Central memory CD8-positive, alpha-beta T cell (primary cell): ENCODE measurements at regions not wholly inside any gene's neighbourhood (a gene's known extent, or its start where the extent isn't known, plus 50 kb on each side); places are given as distances from the start of the nearest gene placed in this dataset.

Source experiments
- ATAC-seq: fragments of 150-1000 bp; cut with Tn5 transposase; replicated peaks from 2 replicates; pipeline ENCODE4 v1.10.0; 2022; ENCODE audit warnings: mild to moderate bottlenecking, moderate FRiP score, moderate number of reproducible peaks; ENCODE audit not compliant: poor library complexity, severe bottlenecking; ENCODE audit errors: extremely low read depth
- DNase-seq, 2 donors: peaks; one replicate each; pipeline ENCODE4 v3.0.0; 2021; ENCODE audit warnings: low spot score in 2 of 2
- H3K27ac Mint-ChIP-seq: one replicate; pipeline ENCODE4 v1.8.0; 2022; ENCODE audit warnings: low read depth, mild to moderate bottlenecking, moderate library complexity, mixed read lengths
- H3K27me3 Mint-ChIP-seq: one replicate; pipeline ENCODE4 v1.8.0; 2022; ENCODE audit warnings: mixed read lengths
- H3K36me3 Mint-ChIP-seq: one replicate; pipeline ENCODE4 v1.8.0; 2022; ENCODE audit warnings: mild to moderate bottlenecking, moderate library complexity, mixed read lengths; ENCODE audit not compliant: insufficient read depth
- H3K4me1 Mint-ChIP-seq: one replicate; pipeline ENCODE4 v1.8.0; 2022; ENCODE audit warnings: mixed read lengths
- H3K4me3 Mint-ChIP-seq: one replicate; pipeline ENCODE4 v1.8.0; 2022; ENCODE audit warnings: mild to moderate bottlenecking, moderate library complexity, mixed read lengths
- H3K9me3 Mint-ChIP-seq: one replicate; pipeline ENCODE4 v1.8.0; 2022; ENCODE audit warnings: mixed read lengths

GRCh38 chr11:130581646-130582045 is 133.2 kb downstream of the ADAMTS15 start:
- Mint-ChIP-seq H3K27ac (no peak overlapping the region), H3K27me3 (peaks cover 32% of the 10 kb centered on the region), H3K4me1 (no peaks in the 10 kb centered on the region), H3K4me3 (no peak overlapping the region), H3K36me3 (no peaks in the 10 kb centered on the region), H3K9me3 (no peaks in the 10 kb centered on the region)
- DNase-seq: no peak
- ATAC-seq: no peak

- Mint-ChIP-seq H3K9me3 (no peaks in the 10 kb centered on the region), H3K4me3 (no peak overlapping the region), H3K27me3 (peaks cover 32% of the 10 kb centered on the region), H3K36me3 (no peaks in the 10 kb centered on the region), H3K4me1 (no peaks in the 10 kb centered on the region), H3K27ac (no peak overlapping the region)
- DNase-seq (no peak), ATAC-seq (no peak)
Measured at GRCh38 chr11:130582176-130582575, 133.7 kb downstream of the ADAMTS15 start.

GRCh38 chr11:130582981-130583380 is 134.5 kb downstream of the ADAMTS15 start:
- ATAC-seq (no peak), DNase-seq (no peak)
- no peaks in the 10 kb centered on the region for H3K36me3 Mint-ChIP-seq
- no peaks in the 10 kb centered on the region for H3K9me3 Mint-ChIP-seq
- H3K27me3 Mint-ChIP-seq: peaks cover 32% of the 10 kb centered on the region
- no peak overlapping the region for H3K4me3 Mint-ChIP-seq
- no peak overlapping the region for H3K27ac Mint-ChIP-seq
- no peaks in the 10 kb centered on the region for H3K4me1 Mint-ChIP-seq

- H3K27ac Mint-ChIP-seq: no peak overlapping the region
- DNase-seq: no peak
- H3K4me3 Mint-ChIP-seq: no peak overlapping the region
- ATAC-seq: no peak
- H3K27me3 Mint-ChIP-seq: peaks cover 32% of the 10 kb centered on the region
- no peaks in the 10 kb centered on the region for H3K36me3 Mint-ChIP-seq
- no peaks in the 10 kb centered on the region for H3K4me1 Mint-ChIP-seq
- H3K9me3 Mint-ChIP-seq: no peaks in the 10 kb centered on the region
Measured at GRCh38 chr11:130583801-130584211, 135.4 kb downstream of the ADAMTS15 start.

DNA sequence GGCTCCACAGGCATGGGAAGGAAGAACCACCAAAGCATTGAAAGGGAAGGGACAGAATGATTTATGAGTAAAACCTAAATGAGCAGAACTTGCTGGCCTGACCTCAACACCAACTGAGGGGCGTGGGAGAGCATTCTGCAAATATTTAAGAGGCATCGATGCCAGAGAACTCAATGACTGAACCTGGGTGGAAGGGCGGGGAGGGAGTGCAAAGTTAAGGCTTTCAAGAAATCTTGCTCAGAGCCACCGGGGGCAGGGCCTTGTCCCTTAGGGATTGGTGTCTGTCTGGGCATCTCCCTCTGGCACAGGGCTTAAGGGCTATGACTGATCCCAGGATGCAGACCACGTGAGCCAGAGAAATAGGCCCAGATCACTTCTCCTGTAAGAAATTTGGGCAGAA is 137.1 kb downstream of the ADAMTS15 start:
- DNase-seq (no peak), ATAC-seq (no peak)
- H3K36me3 Mint-ChIP-seq: no peaks in the 10 kb centered on the region
- H3K4me3 Mint-ChIP-seq: no peak overlapping the region
- H3K27ac Mint-ChIP-seq: no peak overlapping the region
- no peaks in the 10 kb centered on the region for H3K4me1 Mint-ChIP-seq
- peaks cover 39% of the 10 kb centered on the region for H3K27me3 Mint-ChIP-seq
- H3K9me3 Mint-ChIP-seq: no peaks in the 10 kb centered on the region

GRCh38 chr11:130587658-130588057 is 139.2 kb downstream of the ADAMTS15 start:
- H3K4me1 Mint-ChIP-seq: no peaks in the 10 kb centered on the region
- DNase-seq (no peak), ATAC-seq (no peak)
- H3K27me3 Mint-ChIP-seq: peaks cover 38% of the 10 kb centered on the region
- H3K27ac Mint-ChIP-seq: no peak overlapping the region
- no peaks in the 10 kb centered on the region for H3K36me3 Mint-ChIP-seq
- H3K9me3 Mint-ChIP-seq: no peaks in the 10 kb centered on the region
- H3K4me3 Mint-ChIP-seq: no peak overlapping the region

DNA sequence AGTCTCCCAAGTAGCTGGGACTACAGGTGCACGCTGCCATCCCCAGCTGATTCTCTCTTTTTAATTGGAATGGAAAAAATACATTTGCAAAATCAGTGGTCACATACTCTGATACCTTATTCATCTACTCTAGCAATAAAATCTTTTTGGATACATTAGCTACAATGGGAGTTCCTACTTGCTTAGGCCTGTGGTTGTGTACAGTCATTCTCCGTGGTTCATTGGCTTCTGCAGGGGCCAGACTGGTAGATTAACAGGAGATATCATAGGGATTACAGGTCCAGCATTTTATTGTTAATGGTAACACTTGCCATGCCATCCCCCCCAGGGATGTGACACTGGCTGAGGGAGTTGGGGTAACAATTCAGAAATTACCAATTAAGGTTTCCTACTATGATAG is 140.0 kb downstream of the ADAMTS15 start:
- no peak for DNase-seq
- Mint-ChIP-seq H3K36me3 (no peaks in the 10 kb centered on the region), H3K4me3 (no peak overlapping the region), H3K27ac (no peak overlapping the region), H3K27me3 (peaks cover 30% of the 10 kb centered on the region), H3K9me3 (no peaks in the 10 kb centered on the region), H3K4me1 (no peaks in the 10 kb centered on the region)
- ATAC-seq: no peak

- Mint-ChIP-seq H3K4me3 (no peak overlapping the region), H3K27ac (no peak overlapping the region), H3K4me1 (no peaks in the 10 kb centered on the region), H3K27me3 (peaks cover 13% of the 10 kb centered on the region), H3K9me3 (no peaks in the 10 kb centered on the region), H3K36me3 (no peaks in the 10 kb centered on the region)
- DNase-seq (no peak), ATAC-seq (no peak)
Measured at GRCh38 chr11:130592056-130592455, 143.6 kb downstream of the ADAMTS15 start.

- Mint-ChIP-seq H3K27me3 (peaks cover 13% of the 10 kb centered on the region), H3K27ac (no peak overlapping the region), H3K4me3 (no peak overlapping the region), H3K9me3 (no peaks in the 10 kb centered on the region), H3K4me1 (no peaks in the 10 kb centered on the region), H3K36me3 (no peaks in the 10 kb centered on the region)
- ATAC-seq (no peak), DNase-seq (no peak)
Measured at GRCh38 chr11:130593064-130593463, 144.6 kb downstream of the ADAMTS15 start.

DNA sequence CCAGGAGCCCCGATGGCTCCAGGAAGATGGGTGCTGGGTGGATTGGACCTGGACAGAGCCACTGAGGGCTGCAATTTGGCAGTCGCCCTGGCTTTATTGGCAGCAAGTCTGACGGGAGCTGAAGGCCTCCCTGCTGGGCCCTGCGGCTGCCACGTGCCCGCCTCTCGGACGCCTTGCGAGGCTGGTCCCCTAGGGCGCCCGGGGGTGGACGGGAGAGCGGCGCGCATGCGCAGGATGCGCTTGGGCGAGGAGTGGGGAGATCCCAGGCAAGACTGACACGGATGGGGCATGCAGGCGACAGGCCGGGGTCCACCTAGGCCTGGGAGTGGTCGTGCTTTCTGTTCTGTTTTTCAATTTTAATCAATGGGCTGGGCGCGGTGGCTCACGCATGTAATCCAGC is 150.0 kb downstream of the ADAMTS15 start:
- DNase-seq: no peak
- no peak overlapping the region for H3K4me3 Mint-ChIP-seq
- no peaks in the 10 kb centered on the region for H3K36me3 Mint-ChIP-seq
- no peak overlapping the region for H3K27ac Mint-ChIP-seq
- no peaks in the 10 kb centered on the region for H3K4me1 Mint-ChIP-seq
- H3K9me3 Mint-ChIP-seq: no peaks in the 10 kb centered on the region
- no peak for ATAC-seq
- peaks cover 6% of the 10 kb centered on the region for H3K27me3 Mint-ChIP-seq

- Mint-ChIP-seq H3K4me3 (no peak overlapping the region), H3K27ac (no peak overlapping the region), H3K27me3 (peaks cover 6% of the 10 kb centered on the region), H3K36me3 (no peaks in the 10 kb centered on the region), H3K4me1 (no peaks in the 10 kb centered on the region), H3K9me3 (no peaks in the 10 kb centered on the region)
- DNase-seq (no peak), ATAC-seq (no peak)
Measured at GRCh38 chr11:130599073-130599654, 150.7 kb downstream of the ADAMTS15 start.

DNA sequence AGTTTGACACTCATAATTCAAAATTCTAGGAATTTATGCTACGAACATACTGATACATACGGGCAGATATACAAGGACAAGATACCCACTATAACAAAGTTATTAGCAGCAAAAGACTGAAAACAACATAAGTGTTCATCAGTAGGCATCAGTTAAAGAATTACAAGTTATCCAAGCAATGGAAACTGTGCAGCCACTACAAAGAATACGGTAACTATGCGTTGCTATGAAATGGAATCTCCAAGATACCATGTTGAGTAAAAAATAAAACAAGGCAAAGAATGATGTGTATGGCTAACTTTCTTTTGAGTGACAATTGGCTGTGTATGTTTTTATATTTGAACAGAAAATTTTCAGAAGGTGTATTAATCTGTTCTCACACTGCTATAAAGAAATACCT is 151.7 kb downstream of the ADAMTS15 start:
- no peaks in the 10 kb centered on the region for H3K36me3 Mint-ChIP-seq
- DNase-seq: no peak
- no peak overlapping the region for H3K27ac Mint-ChIP-seq
- H3K27me3 Mint-ChIP-seq: peaks cover 13% of the 10 kb centered on the region
- no peak overlapping the region for H3K4me3 Mint-ChIP-seq
- no peaks in the 10 kb centered on the region for H3K4me1 Mint-ChIP-seq
- no peaks in the 10 kb centered on the region for H3K9me3 Mint-ChIP-seq
- no peak for ATAC-seq

GRCh38 chr11:130600616-130601015 is 152.2 kb downstream of the ADAMTS15 start:
- H3K27ac Mint-ChIP-seq: no peak overlapping the region
- no peaks in the 10 kb centered on the region for H3K4me1 Mint-ChIP-seq
- H3K36me3 Mint-ChIP-seq: no peaks in the 10 kb centered on the region
- H3K4me3 Mint-ChIP-seq: no peak overlapping the region
- H3K9me3 Mint-ChIP-seq: no peaks in the 10 kb centered on the region
- DNase-seq (no peak), ATAC-seq (no peak)
- H3K27me3 Mint-ChIP-seq: peaks cover 13% of the 10 kb centered on the region

DNA sequence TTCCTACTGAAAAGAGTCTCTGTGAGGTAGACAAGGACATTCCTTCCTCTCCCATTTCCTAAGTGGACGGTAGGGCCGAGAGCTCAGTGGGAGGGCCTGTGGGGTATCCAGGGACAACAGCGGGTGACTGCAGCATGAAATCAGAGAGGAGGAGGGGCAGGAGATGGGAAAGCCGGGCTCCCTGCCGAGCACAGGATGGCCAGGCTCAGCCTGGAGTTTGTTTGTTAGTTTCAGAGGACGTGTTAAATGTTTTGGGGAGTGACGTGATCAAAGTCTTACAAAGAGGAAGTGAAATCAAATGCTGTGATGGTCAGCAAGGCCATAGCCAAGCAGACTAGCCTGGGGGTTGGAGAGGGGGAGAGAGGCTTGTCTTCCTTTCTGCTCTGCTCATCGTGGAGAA is 152.7 kb downstream of the ADAMTS15 start:
- Mint-ChIP-seq H3K4me1 (no peaks in the 10 kb centered on the region), H3K9me3 (no peaks in the 10 kb centered on the region), H3K27me3 (peaks cover 13% of the 10 kb centered on the region), H3K36me3 (no peaks in the 10 kb centered on the region), H3K4me3 (no peak overlapping the region), H3K27ac (no peak overlapping the region)
- ATAC-seq (no peak), DNase-seq (no peak)
